ENCODE measurements at regions not wholly inside any gene's neighbourhood (a gene's known extent, or its start where the extent isn't known, plus 50 kb on each side); places are given as distances from the start of the nearest gene placed in this dataset.

- H3K27me3 ChIP-seq, result no peaks in the 10 kb centered on the region
- H3K4me1 ChIP-seq, result no peaks in the 10 kb centered on the region
- TF ChIP-seq, protein P1, sequence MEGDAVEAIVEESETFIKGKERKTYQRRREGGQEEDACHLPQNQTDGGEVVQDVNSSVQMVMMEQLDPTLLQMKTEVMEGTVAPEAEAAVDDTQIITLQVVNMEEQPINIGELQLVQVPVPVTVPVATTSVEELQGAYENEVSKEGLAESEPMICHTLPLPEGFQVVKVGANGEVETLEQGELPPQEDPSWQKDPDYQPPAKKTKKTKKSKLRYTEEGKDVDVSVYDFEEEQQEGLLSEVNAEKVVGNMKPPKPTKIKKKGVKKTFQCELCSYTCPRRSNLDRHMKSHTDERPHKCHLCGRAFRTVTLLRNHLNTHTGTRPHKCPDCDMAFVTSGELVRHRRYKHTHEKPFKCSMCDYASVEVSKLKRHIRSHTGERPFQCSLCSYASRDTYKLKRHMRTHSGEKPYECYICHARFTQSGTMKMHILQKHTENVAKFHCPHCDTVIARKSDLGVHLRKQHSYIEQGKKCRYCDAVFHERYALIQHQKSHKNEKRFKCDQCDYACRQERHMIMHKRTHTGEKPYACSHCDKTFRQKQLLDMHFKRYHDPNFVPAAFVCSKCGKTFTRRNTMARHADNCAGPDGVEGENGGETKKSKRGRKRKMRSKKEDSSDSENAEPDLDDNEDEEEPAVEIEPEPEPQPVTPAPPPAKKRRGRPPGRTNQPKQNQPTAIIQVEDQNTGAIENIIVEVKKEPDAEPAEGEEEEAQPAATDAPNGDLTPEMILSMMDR (IDR thresholded peaks at IDR 0.05), result no peak
- ATAC-seq (peak; percentile 70 to 82 (median 78)), DNase-seq (peak; percentile 49 to 70 (median 66)), FAIRE-seq (no peak)
- H3K4me3 ChIP-seq, result no peak overlapping the region
- H3K9me3 ChIP-seq, result no peaks in the 10 kb centered on the region
- H3K27ac ChIP-seq, result peak overlapping the region in 1 of 4 donors; percentile 47
- WGBS, 2 donors, result 43 to 44% methylated on average over 14 of the region's 14 CpGs
- H3K36me3 ChIP-seq, result no peaks in the 10 kb centered on the region
- intact Hi-C loops (cut with DNase I), result no loop called here
These were observed 85.7 kb downstream of the NENF start for GRCh38 chr1:212518188-212519054.

DNA sequence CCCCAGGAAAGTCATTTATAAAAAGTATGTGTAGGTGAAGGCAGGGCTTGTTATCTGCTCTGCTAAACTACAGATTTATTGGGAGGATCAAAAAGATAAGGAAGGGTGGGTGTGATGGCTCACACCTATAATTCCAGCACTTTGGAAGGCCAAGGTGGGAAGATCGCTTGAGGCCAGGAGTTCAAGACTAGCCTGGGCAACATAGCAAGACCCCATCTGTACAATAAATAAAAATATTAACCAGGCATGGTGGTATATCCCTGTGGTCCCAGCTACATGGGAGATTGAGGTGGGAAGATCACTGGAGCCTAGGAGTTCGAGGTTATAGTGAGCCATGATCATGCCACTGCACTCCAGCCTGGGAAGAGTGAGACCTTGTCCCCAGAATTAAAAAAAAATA is 86.4 kb downstream of the NENF start:
- no peak for ATAC-seq
- WGBS, 2 donors, result 94% methylated on average over 2 of the region's 2 CpGs

DNA sequence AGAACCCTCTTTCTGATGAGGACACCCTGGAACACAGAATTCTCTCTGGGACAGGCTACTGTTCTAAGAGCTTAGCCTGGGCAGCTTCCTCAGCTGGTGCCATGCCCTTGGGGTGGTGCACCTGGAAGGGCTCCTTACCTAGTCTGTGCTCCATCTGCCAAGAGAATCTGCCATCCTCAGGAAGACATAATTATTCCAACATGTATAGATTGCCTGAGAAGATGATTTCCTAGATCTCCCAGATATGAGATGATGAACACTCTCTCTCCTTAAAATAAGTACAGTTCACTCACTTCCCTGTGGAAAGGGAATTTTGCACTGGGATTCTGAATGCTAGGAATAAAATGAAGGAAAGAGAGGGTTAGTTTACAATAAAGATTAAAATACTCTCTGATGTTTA is 87.6 kb downstream of the NENF start:
- H3K27me3 ChIP-seq, result no peaks in the 10 kb centered on the region
- H3K36me3 ChIP-seq, result no peaks in the 10 kb centered on the region
- no peak overlapping the region for H3K4me3 ChIP-seq
- no peaks in the 10 kb centered on the region for H3K9me3 ChIP-seq
- no peak for FAIRE-seq
- no peaks in the 10 kb centered on the region for H3K4me1 ChIP-seq
- no peak for ATAC-seq
- TF ChIP-seq, protein P1 (IDR thresholded peaks at IDR 0.05), result no peak
- DNase-seq, result no peak
- H3K27ac ChIP-seq, result no peak overlapping the region
- intact Hi-C loops (cut with DNase I), result no loop called here

More for the DNA sequence above, 86.4 kb downstream of the NENF start:
- no peak overlapping the region for H3K4me3 ChIP-seq
- FAIRE-seq (no peak), DNase-seq (no peak)
- TF ChIP-seq, protein P1 (IDR thresholded peaks at IDR 0.05), result no peak
- H3K9me3 ChIP-seq, result no peaks in the 10 kb centered on the region
- intact Hi-C loops (cut with DNase I), result no loop called here
- no peaks in the 10 kb centered on the region for H3K4me1 ChIP-seq
- H3K36me3 ChIP-seq, result no peaks in the 10 kb centered on the region
- H3K27me3 ChIP-seq, result no peaks in the 10 kb centered on the region
- H3K27ac ChIP-seq, result peak overlapping the region in 1 of 4 donors; percentile 44

DNA sequence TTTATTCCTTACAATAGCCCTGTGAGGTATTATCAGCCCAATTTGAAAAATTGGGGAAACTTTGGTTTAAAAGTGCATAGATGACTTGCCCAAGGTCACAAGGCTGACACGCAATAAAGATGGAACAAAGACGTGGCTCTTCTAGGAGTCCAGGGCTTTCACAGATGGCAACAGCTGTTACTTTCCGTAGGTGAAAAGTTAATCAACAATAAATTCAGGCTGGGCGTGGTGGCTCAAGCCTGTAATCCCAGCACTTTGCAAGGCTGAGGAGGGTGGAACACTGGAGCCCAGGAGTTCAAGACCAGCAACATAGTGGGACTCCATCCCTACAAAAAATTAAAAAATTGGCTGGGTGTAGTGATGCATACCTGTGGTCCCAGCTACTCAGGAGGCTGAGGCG is 87.8 kb upstream of the ATF3 start:
- TF ChIP-seq, protein P1 (IDR thresholded peaks at IDR 0.05), result no peak
- DNase-seq (no peak), ATAC-seq (no peak), FAIRE-seq (no peak)
- no peaks in the 10 kb centered on the region for H3K4me1 ChIP-seq
- 54 to 59% methylated on average over 5 of the region's 5 CpGs for WGBS, 2 donors
- H3K36me3 ChIP-seq, result no peaks in the 10 kb centered on the region
- H3K27ac ChIP-seq, result no peak overlapping the region
- H3K27me3 ChIP-seq, result no peaks in the 10 kb centered on the region
- intact Hi-C loops (cut with DNase I), result no loop called here
- no peak overlapping the region for H3K4me3 ChIP-seq
- H3K9me3 ChIP-seq, result no peaks in the 10 kb centered on the region

DNA sequence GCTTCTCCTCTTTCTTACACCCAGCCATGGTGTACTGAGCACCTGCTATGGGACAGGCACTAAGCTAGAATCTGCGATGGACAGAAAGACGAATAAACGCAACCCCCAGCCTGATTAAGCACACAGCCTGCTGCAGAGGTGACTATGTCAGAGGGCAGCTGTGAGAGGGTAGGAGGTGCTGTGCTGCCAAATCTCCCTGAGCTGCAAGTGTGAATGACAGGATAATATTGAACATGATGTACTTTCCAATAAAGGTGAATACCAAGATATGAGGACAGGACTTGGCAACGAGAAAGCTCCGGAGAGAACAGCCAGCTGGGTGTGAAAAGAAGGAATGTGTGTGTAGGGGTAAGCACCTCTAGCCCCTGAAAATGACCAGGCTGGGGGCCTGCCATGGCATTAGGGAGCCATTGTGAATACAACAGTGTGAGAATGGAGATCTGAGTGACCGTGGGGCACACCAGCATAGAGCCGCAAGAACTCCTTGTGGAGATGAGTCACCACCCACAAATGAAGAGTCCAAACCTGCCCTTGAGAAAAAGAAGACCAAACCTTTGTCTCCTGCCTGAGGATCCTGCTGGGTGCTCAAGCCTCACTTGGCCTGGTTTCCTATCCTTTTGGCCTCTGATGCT is 83.0 kb upstream of the ATF3 start:
- no peak for FAIRE-seq
- 66 to 68% methylated on average over 7 of the region's 7 CpGs for WGBS, 2 donors
- H3K4me1 ChIP-seq, result no peaks in the 10 kb centered on the region
- H3K4me3 ChIP-seq, result no peak overlapping the region
- H3K27ac ChIP-seq, result no peak overlapping the region
- no peaks in the 10 kb centered on the region for H3K9me3 ChIP-seq
- no peak for DNase-seq
- intact Hi-C loops (cut with DNase I), result no loop called here
- TF ChIP-seq, protein P1 (IDR thresholded peaks at IDR 0.05), result no peak
- ATAC-seq, result peak in 1 of 4 donors; percentile 38
- no peaks in the 10 kb centered on the region for H3K27me3 ChIP-seq
- no peaks in the 10 kb centered on the region for H3K36me3 ChIP-seq
